GM13976 (cell line): ENCODE measurements at regions not wholly inside any gene's neighbourhood (a gene's known extent, or its start where the extent isn't known, plus 50 kb on each side); places are given as distances from the start of the nearest gene placed in this dataset.
"Not testable (repeated sequence)": the region's sequence is repeated elsewhere in the genome, so short reads cannot be mapped to it uniquely, and the experiment has no call there.

ENCODE experiments used
- DNase-seq: peaks from one replicate; pipeline ENCODE4 v3.0.0; 2012; ENCODE audit warnings: low spot score
- in situ Hi-C: fragments of 300-500 bp; cut with MboI; formaldehyde crosslinking; loops from one replicate; pipeline ENCODE4 v1.12.0; 2022; ENCODE audit warnings: low sequenced_read_pairs, mixed read lengths, inconsistent platforms; ENCODE audit not compliant: unreplicated experiment
- TF ChIP-seq, protein P1 (sequence below): IDR thresholded peaks from 2 replicates; pipeline ENCODE4 v1.5.1; 2012; ENCODE audit warnings: borderline replicate concordance, mild to moderate bottlenecking; ENCODE audit not compliant: insufficient read depth; ENCODE audit errors: extremely low read depth, missing control alignments, control extremely low read depth

DNA sequence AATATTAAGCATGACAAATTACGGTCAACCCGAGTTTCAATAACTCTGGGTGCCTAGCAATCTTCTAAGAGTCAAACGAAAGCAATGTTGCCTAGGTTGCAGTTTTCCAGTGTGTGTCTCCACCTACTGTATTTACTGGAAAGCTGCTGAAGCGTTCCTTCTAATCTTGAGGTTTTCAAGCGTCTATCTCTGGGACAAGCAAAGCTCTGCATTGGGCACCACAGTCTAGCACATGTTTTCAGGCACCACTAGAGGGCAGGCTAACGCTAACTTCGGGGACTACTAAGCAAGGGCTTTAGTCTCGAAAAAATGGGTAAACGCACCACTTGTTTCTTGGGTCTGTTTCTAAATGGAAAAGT lies 82.7 kb upstream of the KIF2A start:
- TF ChIP-seq, protein P1, sequence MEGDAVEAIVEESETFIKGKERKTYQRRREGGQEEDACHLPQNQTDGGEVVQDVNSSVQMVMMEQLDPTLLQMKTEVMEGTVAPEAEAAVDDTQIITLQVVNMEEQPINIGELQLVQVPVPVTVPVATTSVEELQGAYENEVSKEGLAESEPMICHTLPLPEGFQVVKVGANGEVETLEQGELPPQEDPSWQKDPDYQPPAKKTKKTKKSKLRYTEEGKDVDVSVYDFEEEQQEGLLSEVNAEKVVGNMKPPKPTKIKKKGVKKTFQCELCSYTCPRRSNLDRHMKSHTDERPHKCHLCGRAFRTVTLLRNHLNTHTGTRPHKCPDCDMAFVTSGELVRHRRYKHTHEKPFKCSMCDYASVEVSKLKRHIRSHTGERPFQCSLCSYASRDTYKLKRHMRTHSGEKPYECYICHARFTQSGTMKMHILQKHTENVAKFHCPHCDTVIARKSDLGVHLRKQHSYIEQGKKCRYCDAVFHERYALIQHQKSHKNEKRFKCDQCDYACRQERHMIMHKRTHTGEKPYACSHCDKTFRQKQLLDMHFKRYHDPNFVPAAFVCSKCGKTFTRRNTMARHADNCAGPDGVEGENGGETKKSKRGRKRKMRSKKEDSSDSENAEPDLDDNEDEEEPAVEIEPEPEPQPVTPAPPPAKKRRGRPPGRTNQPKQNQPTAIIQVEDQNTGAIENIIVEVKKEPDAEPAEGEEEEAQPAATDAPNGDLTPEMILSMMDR, result peak; percentile 44
- in situ Hi-C loops, result loop anchor here (10.0 to 25.0 kb wide), 2 partner anchors 132 to 364 kb away; partner anchors contain the start of gene LRRC70
- DNase-seq, result not testable (repeated sequence)

GRCh38 chr5:62224987-62225601 lies 80.9 kb upstream of the KIF2A start:
- in situ Hi-C loops, result loop anchor here (10.0 to 25.0 kb wide), 2 partner anchors 130 to 362 kb away; partner anchors contain the start of gene LRRC70
- DNase-seq, result peak; percentile 6

DNA sequence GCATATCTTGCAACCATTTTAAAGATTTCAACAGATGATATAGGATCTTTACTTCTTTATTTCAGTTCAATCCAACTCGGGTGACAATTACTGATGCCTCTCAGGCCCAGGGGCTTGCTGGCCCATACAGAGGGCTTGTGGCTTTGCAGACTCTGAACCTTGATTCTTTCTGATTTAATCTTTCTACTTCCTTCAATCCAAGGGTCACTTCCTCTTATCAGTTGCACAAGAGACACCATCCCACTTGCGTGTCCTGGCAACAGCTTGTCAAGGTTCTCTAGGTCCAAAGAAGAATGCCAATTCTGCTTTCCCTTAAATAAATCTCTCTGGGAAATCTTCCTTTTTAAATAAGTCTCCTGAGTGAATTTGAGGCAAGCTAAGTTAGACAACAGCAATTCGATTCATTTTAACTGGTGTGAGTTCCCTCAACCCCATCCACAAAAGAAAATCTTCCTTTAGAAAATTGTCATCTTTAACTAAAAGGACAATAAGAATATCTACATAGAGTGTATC lies 75.1 kb upstream of the KIF2A start:
- DNase-seq, in situ Hi-C loops: not testable (repeated sequence)

GRCh38 chr5:62231576-62231975 lies 74.4 kb upstream of the KIF2A start:
- no peak for DNase-seq
- TF ChIP-seq, protein P1, result no peak
- in situ Hi-C loops, result no loop called here

- in situ Hi-C loops, DNase-seq: not testable (repeated sequence)
Measured at GRCh38 chr5:62232218-62232617, 73.8 kb upstream of the KIF2A start.

DNA sequence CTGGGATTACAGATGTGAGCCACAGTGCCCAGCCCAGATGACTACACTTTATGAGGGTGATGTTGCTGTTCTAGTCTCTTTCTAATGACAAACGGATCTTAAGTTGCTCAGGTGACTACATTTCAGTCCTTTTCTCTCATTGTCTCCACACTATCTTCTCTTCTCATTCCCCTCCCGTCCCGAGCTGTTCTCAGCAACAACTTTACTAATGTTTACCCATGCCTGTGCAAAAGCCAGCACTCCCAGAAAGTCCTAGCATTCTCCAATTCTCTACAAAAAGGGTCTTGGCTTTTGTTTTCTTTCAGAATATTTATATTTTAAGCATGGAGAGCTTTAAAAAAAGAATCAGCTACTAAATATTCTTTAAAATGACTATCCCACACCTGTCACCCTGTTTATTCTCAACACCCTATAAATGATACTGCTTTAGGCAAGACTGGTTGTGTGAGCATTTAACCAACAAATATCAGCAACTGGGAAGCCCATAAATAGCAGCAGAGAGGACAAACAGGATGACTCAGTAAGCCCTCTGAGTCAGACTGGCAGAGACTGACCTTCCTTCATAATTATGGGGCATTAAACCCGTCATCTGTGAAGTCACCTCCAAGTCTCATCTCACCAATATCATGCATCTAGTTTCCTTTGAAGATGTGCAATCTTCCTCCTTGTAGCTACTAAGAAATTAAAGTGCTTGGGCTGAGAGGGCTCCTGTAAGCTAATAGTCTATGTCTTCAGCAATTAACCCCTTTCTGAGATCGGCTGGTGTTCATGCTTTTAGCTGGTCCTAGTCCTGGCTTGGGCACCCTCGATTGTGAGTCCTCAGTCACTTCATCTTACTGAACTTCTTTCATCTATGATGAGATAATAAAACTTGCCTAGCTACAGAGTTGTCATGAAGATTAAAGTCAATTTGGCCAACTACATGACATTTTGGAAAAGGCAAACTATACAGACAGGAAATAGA lies 72.6 kb upstream of the KIF2A start:
- DNase-seq, in situ Hi-C loops: not testable (repeated sequence)

GRCh38 chr5:62236593-62236992 lies 69.4 kb upstream of the KIF2A start:
- in situ Hi-C loops, DNase-seq: not testable (repeated sequence)

- in situ Hi-C loops, DNase-seq: not testable (repeated sequence)
Measured at GRCh38 chr5:62237944-62238343, 68.1 kb upstream of the KIF2A start.

DNA sequence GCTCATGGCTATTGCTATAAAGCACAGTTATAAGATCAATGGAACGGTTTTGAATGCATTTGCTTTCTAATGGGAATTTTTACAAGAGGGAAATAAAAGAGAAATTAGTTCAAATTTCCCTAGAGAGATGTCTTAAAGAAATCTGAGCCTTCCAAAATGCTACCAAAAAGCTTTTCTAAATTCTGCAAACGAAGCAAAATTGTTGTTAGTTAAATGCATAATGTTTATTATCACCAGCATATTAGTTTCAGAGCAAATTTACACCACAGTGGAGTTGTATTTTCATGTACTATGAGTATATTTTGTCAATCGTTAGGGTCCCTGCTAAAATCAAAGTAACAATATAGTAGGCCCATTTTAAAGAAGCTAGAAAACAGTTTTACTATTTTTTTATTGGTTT lies 67.4 kb upstream of the KIF2A start:
- DNase-seq, in situ Hi-C loops: not testable (repeated sequence)

DNA sequence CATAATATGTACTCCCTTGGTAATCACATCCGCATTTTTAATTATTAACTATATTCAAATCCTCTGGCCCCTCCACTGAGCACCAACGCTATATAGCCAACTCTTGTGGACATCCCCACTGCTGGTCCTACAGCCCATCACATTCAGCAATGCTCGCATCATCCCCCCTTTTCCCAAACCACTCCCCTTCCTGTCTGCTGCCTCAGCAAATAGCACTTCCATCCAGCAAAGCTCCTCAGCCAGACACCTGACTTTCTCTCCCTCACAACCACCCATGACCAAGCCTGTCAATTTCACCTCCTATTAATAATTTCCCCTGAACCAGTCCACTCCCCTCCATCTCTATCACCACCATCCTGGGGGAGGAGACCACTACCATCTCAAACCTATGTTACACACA lies 65.5 kb upstream of the KIF2A start:
- DNase-seq, in situ Hi-C loops: not testable (repeated sequence)

GRCh38 chr5:62242000-62242399 lies 64.0 kb upstream of the KIF2A start:
- DNase-seq, in situ Hi-C loops: not testable (repeated sequence)

DNA sequence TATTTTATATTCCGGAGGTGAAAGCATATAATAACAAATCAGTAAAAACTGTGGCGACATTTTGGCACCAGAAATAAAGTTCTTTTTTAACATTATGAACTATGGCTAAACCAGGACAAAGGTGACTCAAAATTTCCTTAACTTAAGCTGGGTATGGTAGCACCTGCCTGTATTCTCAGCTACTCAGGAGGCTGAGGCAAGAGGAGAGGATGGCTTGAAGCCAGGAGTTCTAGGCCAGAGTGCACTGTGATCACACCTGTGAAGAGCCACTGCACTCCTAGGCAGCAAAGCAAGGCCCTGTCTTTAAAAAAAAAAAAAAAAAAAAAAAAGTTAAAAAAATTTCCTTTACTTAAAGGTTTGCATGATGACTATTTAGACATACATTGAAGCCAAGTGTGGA lies 63.0 kb upstream of the KIF2A start:
- DNase-seq, in situ Hi-C loops: not testable (repeated sequence)

GRCh38 chr5:62248192-62248591 lies 57.8 kb upstream of the KIF2A start:
- in situ Hi-C loops, DNase-seq: not testable (repeated sequence)

DNA sequence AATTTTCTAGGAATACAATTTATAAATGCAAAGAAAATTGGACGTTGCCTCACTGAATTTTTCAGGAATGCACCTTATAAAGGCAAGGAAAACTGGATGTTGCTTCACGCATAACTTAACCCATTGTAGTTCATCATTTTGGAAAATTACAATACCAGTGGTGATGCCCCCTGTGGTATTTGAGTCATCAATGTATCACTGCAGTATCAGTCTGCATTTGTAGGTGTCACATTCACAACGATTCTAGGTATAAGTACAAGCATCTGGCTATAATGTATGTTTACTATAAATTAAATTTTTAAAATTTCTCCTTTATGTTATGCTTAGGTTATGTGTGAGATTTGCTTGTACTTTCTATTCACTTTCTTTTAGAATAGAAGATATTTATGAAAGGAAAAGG lies 55.9 kb upstream of the KIF2A start:
- DNase-seq, in situ Hi-C loops: not testable (repeated sequence)

- in situ Hi-C loops, DNase-seq: not testable (repeated sequence)
Measured at GRCh38 chr5:62250919-62251318, 55.1 kb upstream of the KIF2A start.

DNA sequence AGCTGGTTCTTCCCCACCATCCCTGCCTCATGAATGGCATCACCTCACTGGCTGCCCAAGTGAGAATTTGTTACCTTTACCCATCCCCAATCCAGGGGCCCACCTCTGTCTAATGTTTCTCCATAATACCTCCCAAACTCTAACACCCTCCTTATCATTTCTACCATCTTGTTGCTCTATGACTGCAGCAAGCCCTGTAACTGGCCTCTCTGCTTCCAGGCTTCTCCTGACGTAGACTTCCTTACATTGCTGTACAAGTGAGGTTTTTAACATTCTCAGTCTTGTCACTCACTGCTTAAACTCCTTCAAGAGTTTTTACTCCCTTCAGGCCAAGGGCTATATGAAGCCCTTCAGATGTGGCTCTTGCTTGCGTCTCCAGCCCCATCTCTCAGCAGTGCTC lies 53.5 kb upstream of the KIF2A start:
- in situ Hi-C loops, DNase-seq: not testable (repeated sequence)
